OCI-LY7 (cell line): ENCODE measurements at regions not wholly inside any gene's neighbourhood (a gene's known extent, or its start where the extent isn't known, plus 50 kb on each side); places are given as distances from the start of the nearest gene placed in this dataset.

Experiments used
- BruUV-seq: library from RNA; stranded (reverse); fragments of 400-500 nt; replicated peaks from 2 replicates; lab custom pipeline; 2021; lab: Mats Ljungman, UMichigan
- CTCF ChIA-PET: fragments of 300-600 bp; sonication (Branson Sonifier 250); formaldehyde crosslinking; loops from one replicate; lab custom pipeline; 2022; ENCODE audit warnings: antibody characterized with exemption; ENCODE audit not compliant: unreplicated experiment; lab: Charles Lee
- POLR2A ChIA-PET: fragments of 300-600 bp; sonication (Branson Sonifier 250); formaldehyde crosslinking; loops from one replicate; lab custom pipeline; 2022; ENCODE audit warnings: antibody characterized with exemption; lab: Charles Lee
- DNase-seq: peaks from one replicate; pipeline ENCODE4 v3.0.0-alpha.2; 2015; ENCODE audit warnings: low spot score
- H2AFZ ChIP-seq: fragments of 200-600 bp; sonication (generic), shearing (Covaris generic); 2 replicates; pipeline ENCODE4 v1.6.1; 2014; ENCODE audit warnings: mild to moderate bottlenecking, antibody characterized with exemption, low read length, moderate library complexity
- H3K27ac ChIP-seq: fragments of 200-600 bp; sonication (generic); 2 replicates; pipeline ENCODE4 v1.5.1; 2014; ENCODE audit warnings: mixed run types, low read depth, mild to moderate bottlenecking, moderate library complexity, low read length, inconsistent platforms; ENCODE audit not compliant: poor library complexity, severe bottlenecking
- H3K36me3 ChIP-seq: fragments of 200-600 bp; sonication (generic); 2 replicates; pipeline ENCODE4 v1.6.1; 2014; ENCODE audit warnings: mild to moderate bottlenecking, antibody characterized with exemption, low read length, moderate library complexity, mixed read lengths; ENCODE audit not compliant: insufficient read depth
- H3K4me1 ChIP-seq: fragments of 200-600 bp; sonication (generic); 2 replicates; pipeline ENCODE4 v1.5.1; 2014; ENCODE audit warnings: mild to moderate bottlenecking, low read length; ENCODE audit not compliant: insufficient read depth, poor library complexity, severe bottlenecking
- H3K4me2 ChIP-seq: fragments of 200-600 bp; sonication (generic); 2 replicates; pipeline ENCODE4 v1.6.1; 2014; ENCODE audit warnings: mild to moderate bottlenecking, low read length
- H3K4me3 ChIP-seq: fragments of 200-600 bp; sonication (generic); 2 replicates; pipeline ENCODE4 v1.5.1; 2014; ENCODE audit warnings: mild to moderate bottlenecking, low read depth, low read length; ENCODE audit not compliant: poor library complexity, severe bottlenecking
- H3K79me2 ChIP-seq: fragments of 200-600 bp; sonication (generic); 2 replicates; pipeline ENCODE4 v1.6.1; 2016; ENCODE audit warnings: low read depth, mild to moderate bottlenecking, low read length, moderate library complexity, mixed read lengths; ENCODE audit not compliant: insufficient read depth
- H3K9me2 ChIP-seq: fragments of 200-600 bp; sonication (generic); 2 replicates; pipeline ENCODE4 v1.6.1; 2016; ENCODE audit warnings: mild to moderate bottlenecking, low read length, mixed read lengths; ENCODE audit not compliant: insufficient read depth
- H3K9me3 ChIP-seq: fragments of 200-600 bp; sonication (generic); 2 replicates; pipeline ENCODE4 v1.6.1; 2014; ENCODE audit warnings: mild to moderate bottlenecking, mixed run types, low read length, mixed read lengths
- H4K20me1 ChIP-seq: fragments of 200-600 bp; sonication (generic); 2 replicates; pipeline ENCODE4 v1.6.1; 2014; ENCODE audit warnings: mild to moderate bottlenecking, antibody characterized with exemption, low read length, moderate library complexity, mixed read lengths; ENCODE audit not compliant: insufficient read depth
- EZH2phosphoT487 ChIP-seq: fragments of 200-600 bp; sonication (generic); IDR thresholded peaks from 2 replicates; pipeline ENCODE4 v1.6.1; 2018; ENCODE audit warnings: low read depth, borderline replicate concordance, mild to moderate bottlenecking, mixed run types, antibody characterized with exemption, low read length, moderate library complexity, mixed read lengths
- intact Hi-C: fragments of 100-400 bp; cut with micrococcal nuclease; formaldehyde crosslinking; loops from one replicate; pipeline ENCODE4 v1.10.0; 2022; ENCODE audit not compliant: unreplicated experiment
- TF ChIP-seq, protein P1 (sequence below): fragments of 200-600 bp; sonication (generic); conservative IDR thresholded peaks from 2 replicates; pipeline ENCODE4 v1.5.1; 2014; ENCODE audit warnings: mild to moderate bottlenecking, antibody characterized with exemption, low read length, moderate library complexity, mixed read lengths

DNA sequence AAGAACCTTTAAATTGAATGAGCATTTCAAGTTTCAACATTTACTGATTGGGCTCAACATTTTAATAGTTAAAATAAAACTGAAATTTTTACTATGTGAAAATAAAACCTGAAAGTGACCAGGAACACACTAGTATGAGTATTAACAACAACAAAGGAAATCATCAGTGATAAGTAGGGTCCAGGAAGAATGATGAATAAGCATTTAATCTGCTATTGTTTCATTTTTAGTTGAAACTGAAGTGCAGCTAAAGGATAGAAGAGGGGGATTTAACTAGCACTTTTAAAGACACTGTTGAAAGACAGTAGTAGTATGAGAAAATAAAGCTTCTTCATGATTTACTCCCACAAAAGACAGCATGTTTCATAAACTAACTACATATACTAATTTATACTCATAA lies 250.9 kb upstream of the IPO5 start:
- BruUV-seq = no TSS peak
- intact Hi-C loops = no loop called here
- no peak for TF ChIP-seq EZH2phosphoT487
- TF ChIP-seq, protein P1, sequence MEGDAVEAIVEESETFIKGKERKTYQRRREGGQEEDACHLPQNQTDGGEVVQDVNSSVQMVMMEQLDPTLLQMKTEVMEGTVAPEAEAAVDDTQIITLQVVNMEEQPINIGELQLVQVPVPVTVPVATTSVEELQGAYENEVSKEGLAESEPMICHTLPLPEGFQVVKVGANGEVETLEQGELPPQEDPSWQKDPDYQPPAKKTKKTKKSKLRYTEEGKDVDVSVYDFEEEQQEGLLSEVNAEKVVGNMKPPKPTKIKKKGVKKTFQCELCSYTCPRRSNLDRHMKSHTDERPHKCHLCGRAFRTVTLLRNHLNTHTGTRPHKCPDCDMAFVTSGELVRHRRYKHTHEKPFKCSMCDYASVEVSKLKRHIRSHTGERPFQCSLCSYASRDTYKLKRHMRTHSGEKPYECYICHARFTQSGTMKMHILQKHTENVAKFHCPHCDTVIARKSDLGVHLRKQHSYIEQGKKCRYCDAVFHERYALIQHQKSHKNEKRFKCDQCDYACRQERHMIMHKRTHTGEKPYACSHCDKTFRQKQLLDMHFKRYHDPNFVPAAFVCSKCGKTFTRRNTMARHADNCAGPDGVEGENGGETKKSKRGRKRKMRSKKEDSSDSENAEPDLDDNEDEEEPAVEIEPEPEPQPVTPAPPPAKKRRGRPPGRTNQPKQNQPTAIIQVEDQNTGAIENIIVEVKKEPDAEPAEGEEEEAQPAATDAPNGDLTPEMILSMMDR = no peak

DNA sequence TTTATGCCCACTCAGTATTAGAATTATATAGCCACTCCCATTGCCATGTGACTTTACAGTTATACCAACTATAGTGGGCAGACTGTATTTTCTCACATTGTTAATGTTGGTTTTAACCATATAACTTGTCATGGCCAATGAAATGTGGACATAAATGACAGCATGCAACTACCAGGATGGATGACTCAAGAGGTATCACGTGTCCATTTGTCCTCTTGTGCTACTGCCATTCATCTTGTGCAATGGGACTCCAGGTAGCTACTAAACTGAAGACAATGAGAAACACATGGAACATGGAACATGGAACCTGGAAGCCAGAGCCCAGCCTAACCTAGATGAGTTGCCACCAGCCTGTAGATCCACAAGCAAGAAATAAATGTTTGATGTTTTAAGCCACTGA lies 242.7 kb upstream of the IPO5 start:
- ChIA-PET CTCF (no interaction called here), POLR2A (no interaction called here)
- Histone ChIP-seq H2AFZ (no peak overlapping the region), H3K27ac (no peak overlapping the region), H3K4me1 (no peaks in the 10 kb centered on the region), H3K36me3 (no peaks in the 10 kb centered on the region), H3K79me2 (no peaks in the 10 kb centered on the region), H3K9me3 (no peaks in the 10 kb centered on the region), H3K4me2 (no peak overlapping the region), H3K9me2 (no peaks in the 10 kb centered on the region), H3K4me3 (no peak overlapping the region), H4K20me1 (no peaks in the 10 kb centered on the region)
- no TSS peak for BruUV-seq
- no peak for TF ChIP-seq EZH2phosphoT487
- TF ChIP-seq, protein P1 = no peak
- no peak for DNase-seq
- intact Hi-C loops = no loop called here

More for the DNA sequence above, 250.9 kb upstream of the IPO5 start:
- no peaks in the 10 kb centered on the region for H3K36me3 ChIP-seq
- H3K4me2 ChIP-seq = no peak overlapping the region
- DNase-seq = no peak
- CTCF ChIA-PET = no interaction called here
- H3K4me3 ChIP-seq = no peak overlapping the region
- no peak overlapping the region for H3K27ac ChIP-seq
- no peaks in the 10 kb centered on the region for H3K4me1 ChIP-seq
- H3K9me3 ChIP-seq = no peaks in the 10 kb centered on the region
- H2AFZ ChIP-seq = no peak overlapping the region
- no peaks in the 10 kb centered on the region for H3K79me2 ChIP-seq
- no peaks in the 10 kb centered on the region for H3K9me2 ChIP-seq
- POLR2A ChIA-PET = no interaction called here
- no peaks in the 10 kb centered on the region for H4K20me1 ChIP-seq

DNA sequence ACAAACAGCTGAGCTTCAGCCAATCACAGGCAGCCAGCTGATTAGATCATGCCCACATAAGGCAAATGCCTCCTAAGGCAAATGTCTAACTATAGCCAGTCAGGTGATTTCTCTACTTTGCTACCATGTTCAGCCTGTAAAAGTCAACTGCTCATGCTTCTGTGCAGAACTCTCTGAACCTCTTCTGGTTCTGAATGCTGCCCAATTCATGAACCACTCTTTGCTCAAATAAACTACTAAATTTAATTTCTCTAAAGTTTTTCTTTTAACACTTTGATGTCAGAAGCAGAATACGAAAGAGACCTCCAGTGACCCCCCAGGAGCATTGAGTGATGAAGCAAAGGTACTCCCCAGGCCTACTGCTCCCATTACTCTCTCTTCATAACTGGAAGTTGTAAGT lies 240.7 kb upstream of the IPO5 start:
- H3K4me3 ChIP-seq = no peak overlapping the region
- no TSS peak for BruUV-seq
- H2AFZ ChIP-seq = no peak overlapping the region
- TF ChIP-seq, protein P1 = no peak
- TF ChIP-seq EZH2phosphoT487 = no peak
- no peaks in the 10 kb centered on the region for H3K36me3 ChIP-seq
- no peaks in the 10 kb centered on the region for H3K9me2 ChIP-seq
- no peaks in the 10 kb centered on the region for H3K9me3 ChIP-seq
- no peaks in the 10 kb centered on the region for H3K4me1 ChIP-seq
- no peak for DNase-seq
- no peak overlapping the region for H3K27ac ChIP-seq
- intact Hi-C loops = no loop called here
- POLR2A ChIA-PET = interaction anchor here (0.9 kb wide), 1 partner anchor 10 kb away, joined by 4 read pairs; no protein-coding TSS in a partner anchor
- no peaks in the 10 kb centered on the region for H3K79me2 ChIP-seq
- H3K4me2 ChIP-seq = no peak overlapping the region
- CTCF ChIA-PET = no interaction called here
- H4K20me1 ChIP-seq = no peaks in the 10 kb centered on the region
